CD4-positive, alpha-beta T cell treated with Interleukin-12 subunit alpha and Interleukin-12 subunit beta, for 1 hour (primary cell): ENCODE measurements at regions not wholly inside any gene's neighbourhood (a gene's known extent, or its start where the extent isn't known, plus 50 kb on each side); places are given as distances from the start of the nearest gene placed in this dataset.

Experiments
- DNase-seq: peaks from one replicate; pipeline ENCODE4 v3.0.0-alpha.2; 2020

DNA sequence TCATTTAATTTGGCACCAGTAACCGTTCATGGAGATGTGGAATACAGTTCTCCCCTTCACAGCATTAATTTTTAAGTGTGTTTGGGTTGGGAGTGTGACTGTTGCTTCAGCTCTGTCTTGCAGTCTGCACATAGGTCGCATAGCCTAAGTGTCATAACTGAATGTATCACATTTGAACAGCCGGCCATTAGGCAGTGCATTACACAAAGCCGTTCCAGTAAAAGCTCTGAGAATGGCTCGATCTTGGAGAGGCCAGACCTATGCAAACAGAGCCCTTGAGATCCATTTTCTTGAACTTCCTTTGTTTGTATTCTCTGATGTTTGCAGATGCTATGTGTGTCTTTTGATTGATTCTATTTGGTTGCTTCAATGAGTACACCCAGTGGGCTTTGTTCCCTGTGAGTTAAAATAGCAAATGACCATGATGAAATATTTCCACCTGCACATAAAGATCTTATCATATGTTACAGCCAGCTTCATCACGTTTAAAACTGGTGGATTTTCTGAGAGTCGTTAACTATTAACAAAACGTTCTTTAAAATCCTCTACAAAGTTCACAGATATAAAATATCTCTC is 1104.9 kb upstream of the SLC10A2 start:
- DNase-seq = no peak

- DNase-seq = no peak
Measured at GRCh38 chr13:104163866-104164630, 1097.8 kb upstream of the SLC10A2 start.

- no peak for DNase-seq
Measured at GRCh38 chr13:104160536-104160935, 1094.3 kb upstream of the SLC10A2 start.

GRCh38 chr13:104143760-104144416 is 1077.7 kb upstream of the SLC10A2 start:
- DNase-seq = no peak

- no peak for DNase-seq
Measured at GRCh38 chr13:104140552-104140951, 1074.3 kb upstream of the SLC10A2 start.

DNA sequence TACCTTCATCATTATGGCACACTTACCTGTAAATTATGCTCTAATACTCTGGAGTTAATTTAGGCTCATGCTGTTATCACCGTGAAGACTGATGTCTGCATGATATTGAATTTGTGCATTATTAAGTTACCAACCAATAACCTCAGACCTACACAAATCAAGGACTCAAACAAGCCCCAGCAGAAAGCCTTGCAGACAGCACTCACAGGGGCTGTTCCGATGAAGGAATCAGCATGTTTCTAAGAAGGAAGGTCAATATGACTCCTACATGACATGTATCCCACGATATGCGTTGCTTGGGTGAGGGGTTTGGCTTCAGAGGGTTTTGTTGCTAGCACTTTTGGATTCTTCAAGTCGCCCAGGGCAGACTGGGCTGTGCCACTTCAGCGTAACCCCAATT is 1071.2 kb upstream of the SLC10A2 start:
- DNase-seq = no peak

DNA sequence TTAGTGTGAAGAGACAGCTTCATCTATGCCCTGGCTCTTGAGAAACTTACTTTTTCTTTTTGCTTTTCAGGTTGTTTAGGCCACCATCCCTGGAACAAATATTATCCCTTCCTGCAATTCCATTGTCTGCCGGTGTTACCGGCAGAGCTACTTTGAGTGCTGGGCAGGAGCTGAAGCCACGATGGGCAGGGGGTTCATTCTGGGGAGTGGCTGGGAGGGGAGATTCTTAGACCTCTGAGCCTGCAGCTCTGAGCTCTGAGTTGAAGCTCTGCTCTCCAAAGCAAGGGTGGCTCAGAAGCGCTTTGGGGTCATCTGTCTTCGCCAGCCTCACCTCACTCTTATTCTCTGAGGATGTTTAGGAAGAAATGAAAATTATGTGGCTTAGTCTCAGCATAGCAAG is 1066.6 kb upstream of the SLC10A2 start:
- DNase-seq = no peak

DNA sequence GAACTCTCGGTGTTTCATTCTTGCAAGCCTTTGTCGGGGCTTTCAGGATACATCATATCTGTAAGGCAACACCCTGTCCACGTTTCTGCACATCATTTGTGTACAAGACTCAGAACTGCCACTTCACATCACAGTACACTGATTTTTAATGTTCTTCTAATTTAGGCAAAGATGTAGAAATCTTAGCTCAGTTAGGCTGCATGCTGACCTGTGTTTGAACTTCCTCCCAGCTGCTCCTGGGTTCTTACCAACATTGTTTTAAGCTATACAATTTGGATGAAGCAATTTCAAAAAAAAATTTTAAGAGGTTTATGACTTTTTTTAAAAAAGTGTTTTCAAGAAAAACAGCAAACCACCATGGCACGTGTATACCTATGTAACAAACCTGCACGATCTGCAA is 1047.9 kb upstream of the SLC10A2 start:
- no peak for DNase-seq

- DNase-seq = no peak
Measured at GRCh38 chr13:104111031-104111430, 1044.8 kb upstream of the SLC10A2 start.

DNA sequence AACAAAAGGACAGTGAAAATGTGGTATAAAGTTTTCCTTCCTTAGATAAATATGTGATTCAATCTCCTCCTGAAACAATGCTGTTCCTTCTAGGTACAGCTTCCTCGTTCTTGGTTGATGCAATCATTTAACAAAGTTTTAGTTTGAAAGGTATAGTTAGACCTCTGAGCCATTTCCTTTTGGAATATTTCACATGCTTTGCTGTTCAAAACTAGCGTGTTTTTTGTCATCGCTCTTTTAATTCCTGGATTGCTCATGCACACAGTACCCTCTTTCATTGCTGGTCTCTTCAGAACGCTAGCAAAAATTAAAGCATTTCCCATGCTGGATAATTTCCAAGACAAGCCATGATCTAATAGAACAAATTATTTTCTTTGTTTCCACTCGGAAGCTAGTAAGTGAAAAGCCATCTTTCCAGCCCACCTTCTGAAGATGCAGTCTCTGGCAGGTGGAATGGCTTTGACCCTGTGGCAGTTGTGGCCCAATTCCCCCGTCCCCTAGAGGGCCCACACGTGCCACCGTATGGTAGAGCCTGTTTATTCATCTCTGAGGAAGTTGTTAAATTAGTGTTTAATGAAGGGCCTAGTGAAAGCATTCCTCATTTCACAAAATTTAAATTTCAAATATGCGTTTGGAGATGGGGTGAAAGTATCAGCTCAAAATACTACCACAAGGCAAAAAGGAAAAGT is 1040.6 kb upstream of the SLC10A2 start:
- DNase-seq = no peak

- DNase-seq = no peak
Measured at GRCh38 chr13:104105418-104106355, 1039.5 kb upstream of the SLC10A2 start.

- no peak for DNase-seq
Measured at GRCh38 chr13:104099750-104100149, 1033.5 kb upstream of the SLC10A2 start.

GRCh38 chr13:104098421-104098820 is 1032.2 kb upstream of the SLC10A2 start:
- no peak for DNase-seq

GRCh38 chr13:104086759-104087158 is 1020.5 kb upstream of the SLC10A2 start:
- no peak for DNase-seq

DNA sequence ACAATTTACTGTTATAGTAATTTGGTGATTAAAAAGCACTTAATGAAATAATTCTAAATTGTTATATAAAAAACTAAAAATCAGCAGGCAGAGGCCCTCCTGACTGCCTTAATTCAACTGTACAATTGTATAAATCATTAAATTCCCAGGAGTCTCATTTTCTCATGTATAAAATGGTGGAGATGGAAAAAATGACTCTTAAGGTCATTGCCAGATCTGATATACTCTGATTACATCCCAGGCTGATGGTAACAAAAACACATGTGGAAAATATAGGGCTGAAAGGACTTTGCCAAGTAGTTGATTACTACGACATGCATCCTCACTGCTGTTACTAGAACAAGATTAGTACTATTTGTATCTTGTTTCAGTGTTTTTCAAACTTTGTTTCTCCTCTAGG is 1020.0 kb upstream of the SLC10A2 start:
- DNase-seq = no peak

DNA sequence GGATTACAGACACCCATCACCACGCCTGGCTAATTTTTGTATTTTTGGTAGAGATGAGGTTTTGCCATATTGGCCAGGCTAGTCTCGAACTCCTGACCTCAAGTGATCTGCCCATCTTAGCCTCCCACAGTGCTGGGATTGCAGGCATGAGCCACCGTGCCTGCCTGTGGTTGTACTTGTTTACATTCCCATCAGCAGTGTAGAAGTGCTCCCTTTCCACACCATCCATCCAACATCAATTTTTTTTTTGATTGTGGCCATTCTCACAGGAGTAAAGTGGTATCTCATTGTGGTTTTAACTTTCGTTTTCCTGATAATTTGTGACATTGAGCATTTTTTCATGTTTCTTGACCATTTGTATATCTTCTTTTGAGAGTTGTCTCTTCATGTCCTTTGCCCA is 1019.4 kb upstream of the SLC10A2 start:
- no peak for DNase-seq

DNA sequence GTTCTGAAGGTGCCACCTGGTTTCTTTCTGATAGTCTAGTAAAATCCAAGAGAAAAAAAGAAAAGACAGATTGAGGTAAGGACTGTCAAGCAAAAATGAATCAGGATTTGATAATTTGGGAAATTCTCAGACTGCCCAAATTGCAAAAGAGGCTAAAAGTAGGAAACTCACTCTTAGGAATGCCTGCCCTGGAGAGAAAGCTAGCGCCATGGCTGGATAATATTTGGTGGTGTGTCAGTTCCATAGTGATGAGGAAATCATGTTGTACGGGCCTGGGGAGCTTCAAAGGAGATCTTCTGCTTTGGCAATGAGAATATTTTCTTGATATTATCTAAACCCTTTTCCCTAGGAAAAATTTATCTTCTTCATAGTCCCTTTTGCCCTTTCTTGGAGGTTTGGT is 1008.1 kb upstream of the SLC10A2 start:
- DNase-seq = no peak

- no peak for DNase-seq
Measured at GRCh38 chr13:104071806-104072205, 1005.6 kb upstream of the SLC10A2 start.

DNA sequence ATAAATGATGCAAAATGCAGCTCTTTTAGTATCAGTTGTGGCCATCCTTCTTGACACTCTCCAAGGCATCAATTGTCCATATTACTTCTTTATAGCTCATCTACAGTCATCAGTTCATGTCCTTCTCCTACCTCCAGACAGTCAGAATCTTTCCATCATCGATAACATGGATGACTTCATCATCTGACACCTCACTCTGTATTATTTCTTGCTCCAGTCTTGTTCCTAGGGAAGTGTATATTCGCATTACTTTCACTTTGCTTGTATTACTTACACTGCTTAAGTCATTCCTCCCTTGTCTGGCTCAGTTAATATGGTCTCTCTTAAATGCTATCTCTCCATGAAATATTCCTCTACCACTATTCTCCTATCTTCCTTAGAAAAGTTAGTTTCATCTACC is 999.1 kb upstream of the SLC10A2 start:
- no peak for DNase-seq

DNA sequence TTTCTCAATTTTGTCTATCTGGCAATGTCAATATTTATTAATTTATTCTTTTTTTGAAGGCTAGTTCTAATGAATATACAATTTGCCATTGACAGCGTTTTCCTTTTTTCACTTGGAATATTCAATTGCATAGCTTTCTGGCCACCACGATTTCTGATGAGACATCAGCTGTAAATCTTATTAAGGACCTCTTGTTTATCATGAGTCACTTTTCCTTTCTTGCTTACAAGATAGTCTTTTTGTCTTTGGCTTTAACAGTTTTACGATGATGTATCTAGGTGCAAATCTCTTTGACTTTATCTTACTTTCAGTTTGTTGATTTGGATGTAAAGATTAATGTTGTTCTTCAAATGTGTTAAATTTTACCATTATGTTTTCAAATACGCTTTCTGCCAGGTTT is 991.6 kb upstream of the SLC10A2 start:
- DNase-seq = no peak

DNA sequence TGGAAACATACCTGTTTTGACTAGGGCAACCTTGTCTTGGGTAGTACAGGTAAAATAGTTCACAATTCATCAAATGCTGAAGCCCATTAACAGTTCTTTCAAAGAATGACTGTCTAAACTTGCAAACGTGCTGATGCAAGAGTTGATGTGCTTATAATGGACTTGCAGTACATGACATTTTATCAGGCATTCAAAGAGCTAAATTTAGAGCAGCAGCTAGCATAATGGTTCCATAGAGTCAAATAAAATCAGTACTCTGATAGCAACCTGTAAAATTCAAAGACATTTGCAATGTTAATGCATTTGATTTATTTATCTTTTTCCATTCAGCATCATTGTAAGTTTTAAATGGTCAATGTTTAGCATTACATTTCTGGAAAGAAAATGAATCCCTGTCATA is 979.7 kb upstream of the SLC10A2 start:
- no peak for DNase-seq

DNA sequence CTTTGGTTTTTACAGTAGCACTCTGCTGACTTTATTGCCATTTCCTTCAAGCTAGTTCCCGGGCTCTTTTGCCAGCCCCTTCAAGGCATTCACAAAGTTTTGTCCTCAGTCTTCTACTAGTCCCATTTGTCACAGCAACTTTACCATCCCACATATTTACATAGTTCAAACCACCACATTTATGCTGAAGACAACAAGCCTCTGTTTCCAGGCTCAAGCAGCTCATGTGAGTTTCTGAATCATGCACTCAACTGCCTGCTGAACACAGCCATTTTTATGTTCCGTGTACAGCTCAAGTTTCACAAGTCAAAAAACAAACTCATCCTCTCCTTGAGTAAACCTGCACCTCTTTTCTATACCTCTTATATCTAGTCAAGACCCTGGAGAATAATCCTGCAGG is 977.0 kb upstream of the SLC10A2 start:
- no peak for DNase-seq

DNA sequence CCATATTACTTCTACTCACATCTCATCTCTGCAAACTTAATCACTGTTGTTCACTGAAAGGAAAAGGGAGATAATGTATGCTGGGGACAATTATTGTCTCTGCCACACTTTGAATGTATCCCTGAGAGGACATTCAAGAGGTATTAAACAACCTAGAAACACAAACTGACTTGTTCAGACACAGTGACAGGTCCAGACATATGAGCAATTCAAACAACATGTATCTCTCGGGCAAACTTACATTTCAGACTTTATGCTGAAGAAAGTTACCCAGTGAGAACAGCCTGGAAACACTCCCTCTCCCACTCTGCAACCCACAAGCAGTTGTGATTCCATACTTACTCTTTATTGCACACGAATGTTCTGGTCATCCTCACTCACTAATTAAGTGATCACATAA is 968.7 kb upstream of the SLC10A2 start:
- DNase-seq = no peak
